ENCODE measurements at regions not wholly inside any gene's neighbourhood (a gene's known extent, or its start where the extent isn't known, plus 50 kb on each side); places are given as distances from the start of the nearest gene placed in this dataset.
"Not testable (repeated sequence)": the region's sequence is repeated elsewhere in the genome, so short reads cannot be mapped to it uniquely, and the experiment has no call there.

- TF ChIP-seq EP300 (IDR thresholded peaks at IDR 0.05) = not testable (repeated sequence)
- TF ChIP-seq, protein P1, sequence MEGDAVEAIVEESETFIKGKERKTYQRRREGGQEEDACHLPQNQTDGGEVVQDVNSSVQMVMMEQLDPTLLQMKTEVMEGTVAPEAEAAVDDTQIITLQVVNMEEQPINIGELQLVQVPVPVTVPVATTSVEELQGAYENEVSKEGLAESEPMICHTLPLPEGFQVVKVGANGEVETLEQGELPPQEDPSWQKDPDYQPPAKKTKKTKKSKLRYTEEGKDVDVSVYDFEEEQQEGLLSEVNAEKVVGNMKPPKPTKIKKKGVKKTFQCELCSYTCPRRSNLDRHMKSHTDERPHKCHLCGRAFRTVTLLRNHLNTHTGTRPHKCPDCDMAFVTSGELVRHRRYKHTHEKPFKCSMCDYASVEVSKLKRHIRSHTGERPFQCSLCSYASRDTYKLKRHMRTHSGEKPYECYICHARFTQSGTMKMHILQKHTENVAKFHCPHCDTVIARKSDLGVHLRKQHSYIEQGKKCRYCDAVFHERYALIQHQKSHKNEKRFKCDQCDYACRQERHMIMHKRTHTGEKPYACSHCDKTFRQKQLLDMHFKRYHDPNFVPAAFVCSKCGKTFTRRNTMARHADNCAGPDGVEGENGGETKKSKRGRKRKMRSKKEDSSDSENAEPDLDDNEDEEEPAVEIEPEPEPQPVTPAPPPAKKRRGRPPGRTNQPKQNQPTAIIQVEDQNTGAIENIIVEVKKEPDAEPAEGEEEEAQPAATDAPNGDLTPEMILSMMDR (IDR thresholded peaks at IDR 0.05) = not testable (repeated sequence)
These were observed 64.9 kb upstream of the GBA3 start for GRCh38 chr4:22627851-22628250.

Data from sigmoid colon (tissue), 4 donors.